ENCODE measurements at regions not wholly inside any gene's neighbourhood (a gene's known extent, or its start where the extent isn't known, plus 50 kb on each side); places are given as distances from the start of the nearest gene placed in this dataset.

DNA sequence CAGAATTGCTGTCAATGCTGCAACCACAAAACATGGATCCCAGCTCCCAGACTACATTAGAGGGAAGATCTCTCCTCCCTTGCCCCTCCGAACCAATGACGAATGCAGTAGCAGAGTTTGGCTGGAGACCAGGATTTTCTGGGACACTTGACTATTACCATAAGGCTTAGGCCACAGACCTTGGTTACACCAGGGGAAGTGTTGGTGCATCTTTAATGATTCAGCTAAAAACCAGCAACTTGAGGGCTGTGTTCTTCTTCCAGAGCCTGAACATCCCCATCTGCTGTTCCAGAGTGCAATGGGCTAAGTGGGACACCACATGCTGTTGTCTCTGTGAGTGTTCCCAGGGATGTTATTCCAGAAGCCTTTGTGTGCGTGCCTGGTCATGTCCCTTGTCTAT, 528.2 kb downstream of the LMO7 start:
- TF ChIP-seq, protein P1, sequence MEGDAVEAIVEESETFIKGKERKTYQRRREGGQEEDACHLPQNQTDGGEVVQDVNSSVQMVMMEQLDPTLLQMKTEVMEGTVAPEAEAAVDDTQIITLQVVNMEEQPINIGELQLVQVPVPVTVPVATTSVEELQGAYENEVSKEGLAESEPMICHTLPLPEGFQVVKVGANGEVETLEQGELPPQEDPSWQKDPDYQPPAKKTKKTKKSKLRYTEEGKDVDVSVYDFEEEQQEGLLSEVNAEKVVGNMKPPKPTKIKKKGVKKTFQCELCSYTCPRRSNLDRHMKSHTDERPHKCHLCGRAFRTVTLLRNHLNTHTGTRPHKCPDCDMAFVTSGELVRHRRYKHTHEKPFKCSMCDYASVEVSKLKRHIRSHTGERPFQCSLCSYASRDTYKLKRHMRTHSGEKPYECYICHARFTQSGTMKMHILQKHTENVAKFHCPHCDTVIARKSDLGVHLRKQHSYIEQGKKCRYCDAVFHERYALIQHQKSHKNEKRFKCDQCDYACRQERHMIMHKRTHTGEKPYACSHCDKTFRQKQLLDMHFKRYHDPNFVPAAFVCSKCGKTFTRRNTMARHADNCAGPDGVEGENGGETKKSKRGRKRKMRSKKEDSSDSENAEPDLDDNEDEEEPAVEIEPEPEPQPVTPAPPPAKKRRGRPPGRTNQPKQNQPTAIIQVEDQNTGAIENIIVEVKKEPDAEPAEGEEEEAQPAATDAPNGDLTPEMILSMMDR (IDR thresholded peaks at IDR 0.05; ENCODE audit: extremely low read depth in 1 of 2, insufficient read depth in 1 of 2, low read depth in 1 of 2, low read length in 2 of 2), result no peak
- no peak for TF ChIP-seq FOS (IDR thresholded peaks at IDR 0.05; ENCODE audit: borderline replicate concordance, insufficient read depth, low read length)
- TF ChIP-seq POLR2A (IDR thresholded peaks at IDR 0.05; ENCODE audit: low read depth, low read length), result no peak
- no peak for TF ChIP-seq EZH2 (IDR thresholded peaks at IDR 0.05; ENCODE audit: borderline replicate concordance, low read depth, low read length, severe bottlenecking)

Data from endothelial cell of umbilical vein (primary cell).